GM12878 (cell line): ENCODE measurements at regions not wholly inside any gene's neighbourhood (a gene's known extent, or its start where the extent isn't known, plus 50 kb on each side); places are given as distances from the start of the nearest gene placed in this dataset.

Experiments
- ATAC-seq: fragments of 200-7000 bp; cut with Tn5 transposase; 3 replicates; pipeline ENCODE4 v1.9.1; 2020; ENCODE audit warnings: mild to moderate bottlenecking, moderate library complexity
- BruUV-seq: library from RNA; stranded (reverse); fragments of 400-500 nt; replicated peaks from 2 replicates; lab custom pipeline; 2021; lab: Mats Ljungman, UMichigan
- CTCF ChIA-PET: fragments of 300-600 bp; sonication (Branson Sonifier 250); formaldehyde crosslinking; extraction: SDS; loops from one replicate; lab custom pipeline; 2021; ENCODE audit warnings: inconsistent platforms; lab: Yijun Ruan, JAX
- POLR2A ChIA-PET: fragments of 350-600 bp; formaldehyde crosslinking; extraction: SDS; loops from one replicate; lab custom pipeline; 2021; ENCODE audit warnings: inconsistent platforms; lab: Charles Lee
- RAD21 ChIA-PET: fragments of 300-600 bp; sonication (Branson Sonifier 250); formaldehyde crosslinking; loops from one replicate; lab custom pipeline; 2023; ENCODE audit warnings: antibody characterized with exemption; ENCODE audit not compliant: unreplicated experiment; lab: Charles Lee
- SMC1A ChIA-PET: fragments of 300-600 bp; sonication (Branson Sonifier 250); formaldehyde crosslinking; loops from one replicate; lab custom pipeline; 2023; ENCODE audit not compliant: unreplicated experiment, uncharacterized antibody; lab: Charles Lee
- DNase-seq: peaks from one replicate; pipeline ENCODE4 v3.0.0-alpha.2; 2011; ENCODE audit warnings: low read depth, low spot score
- FAIRE-seq: peaks from 3 replicates; lab custom pipeline; 2011; peaks lifted over from hg19 to GRCh38; lab: Jason Lieb, UNC
- H2AFZ ChIP-seq: 2 replicates; pipeline ENCODE4 v1.6.0; 2011; ENCODE audit warnings: low read depth, low read length, control low read depth; ENCODE audit not compliant: control insufficient read depth
- H3K27ac ChIP-seq: 2 replicates; pipeline ENCODE4 v1.5.1; 2011; ENCODE audit warnings: control low read depth; ENCODE audit not compliant: control insufficient read depth, insufficient read depth
- H3K27me3 ChIP-seq, 2 experiments: replicated peaks in 1 of 2; 2 replicates each; pipeline versions ENCODE4 v1.6.0 to v1.6.1; 2011; ENCODE audit warnings: low read length in 1 of 2; ENCODE audit not compliant: control insufficient read depth in 2 of 2, insufficient read depth in 2 of 2
- H3K36me3 ChIP-seq, 2 experiments: 2 replicates each; pipeline ENCODE4 v1.5.1; 2011; ENCODE audit warnings: low read length in 1 of 2; ENCODE audit not compliant: control insufficient read depth in 2 of 2, insufficient read depth in 2 of 2
- H3K4me1 ChIP-seq: 2 replicates; pipeline ENCODE4 v1.6.1; 2011; ENCODE audit warnings: mild to moderate bottlenecking, low read length, moderate library complexity, mixed read lengths; ENCODE audit not compliant: control insufficient read depth, insufficient read depth
- H3K4me2 ChIP-seq: 2 replicates; pipeline ENCODE4 v1.6.0; 2011; ENCODE audit warnings: control low read depth; ENCODE audit not compliant: control insufficient read depth, insufficient read depth
- H3K4me3 ChIP-seq: fragments of 200-600 bp; sonication (generic); 2 replicates; pipeline ENCODE4 v1.5.1; 2016
- H3K79me2 ChIP-seq: 2 replicates; pipeline ENCODE4 v1.6.0; 2011; ENCODE audit warnings: low read length; ENCODE audit not compliant: control insufficient read depth, insufficient read depth
- H3K9ac ChIP-seq: 2 replicates; pipeline ENCODE4 v1.8.0; 2011; ENCODE audit warnings: low read length, control low read depth, mixed read lengths; ENCODE audit not compliant: control insufficient read depth, insufficient read depth
- H3K9me3 ChIP-seq: replicated peaks from 3 replicates; pipeline ENCODE4 v1.5.1; 2011; ENCODE audit warnings: mild to moderate bottlenecking, low read length; ENCODE audit not compliant: control insufficient read depth, insufficient read depth
- H4K20me1 ChIP-seq: 2 replicates; pipeline ENCODE4 v1.6.0; 2011; ENCODE audit not compliant: control insufficient read depth, insufficient read depth
- ATF3 ChIP-seq: IDR thresholded peaks from 2 replicates; pipeline ENCODE4 v1.6.1; 2011; ENCODE audit warnings: low read depth, mild to moderate bottlenecking, low read length, moderate library complexity, borderline replicate concordance; ENCODE audit errors: extremely low read depth
- CBX5 ChIP-seq: sonication (generic); IDR thresholded peaks from 2 replicates; pipeline ENCODE4 v1.6.1; 2016; ENCODE audit warnings: low read depth, moderate library complexity, mild to moderate bottlenecking, inconsistent platforms
- HSF1 ChIP-seq: fragments of 150-350 bp; IDR thresholded peaks from 2 replicates; pipeline ENCODE4 v1.6.1; 2014; ENCODE audit warnings: mild to moderate bottlenecking, low read depth, low read length
- IKZF2 ChIP-seq, 2 experiments: fragments of 450-650 bp; IDR thresholded peaks; 2 replicates each; pipeline ENCODE4 v1.6.1; 2017; ENCODE audit warnings: mild to moderate bottlenecking in 2 of 2, moderate library complexity in 2 of 2
- MTA3 ChIP-seq: IDR thresholded peaks from 2 replicates; pipeline ENCODE4 v1.6.1; 2012; ENCODE audit warnings: low read length, inconsistent platforms, borderline replicate concordance
- MXI1 ChIP-seq: fragments of 150-350 bp; IDR thresholded peaks from 2 replicates; pipeline ENCODE4 v1.6.1; 2011; ENCODE audit warnings: low read depth, mild to moderate bottlenecking, inconsistent platforms, low read length, improper control_type of control experiment
- NFXL1 ChIP-seq: fragments of 450-650 bp; IDR thresholded peaks from 2 replicates; pipeline ENCODE4 v1.6.1; 2017; ENCODE audit warnings: antibody characterized with exemption, mild to moderate bottlenecking, borderline replicate concordance
- POLR2AphosphoS2 ChIP-seq: IDR thresholded peaks from 2 replicates; pipeline ENCODE4 v1.6.1; 2011; ENCODE audit warnings: low read depth, mild to moderate bottlenecking, low read length, improper control_type of control experiment, moderate library complexity
- RAD21 ChIP-seq: IDR thresholded peaks from 2 replicates; pipeline ENCODE4 v1.6.1; 2011; ENCODE audit warnings: mild to moderate bottlenecking, low read depth, low read length, moderate library complexity; ENCODE audit not compliant: insufficient read depth
- REST ChIP-seq: IDR thresholded peaks from 2 replicates; pipeline ENCODE4 v1.6.1; 2012; ENCODE audit warnings: mild to moderate bottlenecking, low read depth, low read length
- RFX5 ChIP-seq: IDR thresholded peaks from 2 replicates; pipeline ENCODE4 v1.6.1; 2011; ENCODE audit warnings: low read depth, low read length, improper control_type of control experiment
- SMC3 ChIP-seq: IDR thresholded peaks from 2 replicates; pipeline ENCODE4 v1.6.1; 2011; ENCODE audit warnings: low read length, improper control_type of control experiment, borderline replicate concordance
- SP1 ChIP-seq: IDR thresholded peaks from one replicate; pipeline ENCODE4 v1.6.1; 2011; ENCODE audit warnings: low read depth, low read length
- STAT1 ChIP-seq: fragments of 450-650 bp; conservative IDR thresholded peaks from 2 replicates; pipeline ENCODE4 v1.6.1; 2014; ENCODE audit warnings: antibody characterized with exemption, mild to moderate bottlenecking
- ZNF687 ChIP-seq: fragments of 450-650 bp; IDR thresholded peaks from 2 replicates; pipeline ENCODE4 v1.6.1; 2017; ENCODE audit warnings: mild to moderate bottlenecking, moderate library complexity
- in situ Hi-C: fragments of 300-500 bp; cut with MboI; formaldehyde crosslinking; loops from 9 replicates; pipeline ENCODE4 v1.14.3; 2018; ENCODE audit warnings: mixed read lengths
- intact Hi-C: fragments of 100-400 bp; cut with micrococcal nuclease; formaldehyde crosslinking; loops from one replicate; pipeline ENCODE4 v1.14.2; 2022; ENCODE audit not compliant: unreplicated experiment

- Histone ChIP-seq H3K4me1 (no peaks in the 10 kb centered on the region), H3K27me3 (no peaks in the 10 kb centered on the region), H3K4me3 (no peak overlapping the region), H3K9ac (no peak overlapping the region), H2AFZ (no peak overlapping the region), H4K20me1 (no peaks in the 10 kb centered on the region), H3K4me2 (no peak overlapping the region), H3K36me3 (no peaks in the 10 kb centered on the region), H3K27ac (no peak overlapping the region), H3K9me3 (no peaks in the 10 kb centered on the region), H3K79me2 (no peaks in the 10 kb centered on the region)
- intact Hi-C loops (loop anchor here (5.0 kb wide), 1 partner anchor 817 kb away; no protein-coding TSS in a partner anchor), in situ Hi-C loops (loop anchor here (10.0 kb wide), 1 partner anchor 814 kb away; no protein-coding TSS in a partner anchor)
- FAIRE-seq (no peak), ATAC-seq (peak; percentile 23; the same call in 1 of the 3 replicates), DNase-seq (no peak)
- BruUV-seq, result no TSS peak
- ChIA-PET CTCF (interaction anchor here (0.6 to 2.1 kb wide), 9 partner anchors 14 to 817 kb away, joined by 3 to 8 read pairs (median 4); no protein-coding TSS in a partner anchor), RAD21 (interaction anchor here (1.0 to 1.2 kb wide), 2 partner anchors 115 to 280 kb away, joined by 3 read pairs; no protein-coding TSS in a partner anchor), POLR2A (no interaction called here), SMC1A (interaction anchor here (0.7 to 1.5 kb wide), 4 partner anchors 246 to 818 kb away, joined by 3 to 6 read pairs (median 4); no protein-coding TSS in a partner anchor)
- TF ChIP-seq REST (no peak), SMC3 (peak; percentile 32; the same call in 1 of the 2 replicates), ZNF687 (no peak), SP1 (no peak), MTA3 (no peak), RFX5 (no peak), ATF3 (no peak), IKZF2 (IDR thresholded peaks at IDR 0.05) (no peak), STAT1 (no peak), MXI1 (no peak), HSF1 (no peak), RAD21 (peak; percentile 51), NFXL1 (no peak), CBX5 (no peak), POLR2AphosphoS2 (no peak)
Observed at GRCh38 chr2:180240774-180241173, 233.7 kb upstream of the CWC22 start.
